GM10266 (cell line): ENCODE measurements at regions not wholly inside any gene's neighbourhood (a gene's known extent, or its start where the extent isn't known, plus 50 kb on each side); places are given as distances from the start of the nearest gene placed in this dataset.
A peak's percentile ranks its signal among the peaks of the same experiment; 100 is the strongest.

Experiments
- DNase-seq: peaks from one replicate; pipeline ENCODE4 v3.0.0; 2012; ENCODE audit errors: extremely low spot score
- CTCF ChIP-seq: IDR thresholded peaks from 2 replicates; pipeline ENCODE4 v1.5.1; 2012; ENCODE audit warnings: mild to moderate bottlenecking, low read depth; ENCODE audit not compliant: control insufficient read depth, insufficient read depth; ENCODE audit errors: missing control alignments

GRCh38 chr6:135739288-135739687 lies 112.2 kb upstream of the PDE7B start:
- DNase-seq = no peak
- TF ChIP-seq CTCF = no peak

GRCh38 chr6:135740580-135740979 lies 110.9 kb upstream of the PDE7B start:
- no peak for TF ChIP-seq CTCF

GRCh38 chr6:135743476-135743875 lies 108.0 kb upstream of the PDE7B start:
- no peak for DNase-seq
- no peak for TF ChIP-seq CTCF

More at GRCh38 chr6:135740580-135740979, 110.9 kb upstream of the PDE7B start:
- no peak for DNase-seq

- no peak for TF ChIP-seq CTCF
- DNase-seq = no peak
These were observed 103.3 kb upstream of the PDE7B start for GRCh38 chr6:135748189-135748588.

GRCh38 chr6:135750081-135750480 lies 101.4 kb upstream of the PDE7B start:
- no peak for TF ChIP-seq CTCF
- no peak for DNase-seq

- DNase-seq = no peak
- no peak for TF ChIP-seq CTCF
These were observed 98.3 kb upstream of the PDE7B start for GRCh38 chr6:135753196-135753595.

GRCh38 chr6:135759831-135760230 lies 91.7 kb upstream of the PDE7B start:
- DNase-seq = no peak

More at GRCh38 chr6:135759831-135760230, 91.7 kb upstream of the PDE7B start:
- peak; percentile 5 for TF ChIP-seq CTCF
